ENCODE measurements at regions not wholly inside any gene's neighbourhood (a gene's known extent, or its start where the extent isn't known, plus 50 kb on each side); places are given as distances from the start of the nearest gene placed in this dataset.

GRCh38 chr4:176533159-176533558 is 213.4 kb downstream of the SPCS3 start:
- no peak for ATAC-seq (ENCODE audit: low FRiP score in 2 of 2)
- H3K9me3 ChIP-seq: no peaks in the 10 kb centered on the region
- no peaks in the 10 kb centered on the region for H3K36me3 ChIP-seq
- H3K27me3 ChIP-seq: no peaks in the 10 kb centered on the region
- TF ChIP-seq, protein P1, sequence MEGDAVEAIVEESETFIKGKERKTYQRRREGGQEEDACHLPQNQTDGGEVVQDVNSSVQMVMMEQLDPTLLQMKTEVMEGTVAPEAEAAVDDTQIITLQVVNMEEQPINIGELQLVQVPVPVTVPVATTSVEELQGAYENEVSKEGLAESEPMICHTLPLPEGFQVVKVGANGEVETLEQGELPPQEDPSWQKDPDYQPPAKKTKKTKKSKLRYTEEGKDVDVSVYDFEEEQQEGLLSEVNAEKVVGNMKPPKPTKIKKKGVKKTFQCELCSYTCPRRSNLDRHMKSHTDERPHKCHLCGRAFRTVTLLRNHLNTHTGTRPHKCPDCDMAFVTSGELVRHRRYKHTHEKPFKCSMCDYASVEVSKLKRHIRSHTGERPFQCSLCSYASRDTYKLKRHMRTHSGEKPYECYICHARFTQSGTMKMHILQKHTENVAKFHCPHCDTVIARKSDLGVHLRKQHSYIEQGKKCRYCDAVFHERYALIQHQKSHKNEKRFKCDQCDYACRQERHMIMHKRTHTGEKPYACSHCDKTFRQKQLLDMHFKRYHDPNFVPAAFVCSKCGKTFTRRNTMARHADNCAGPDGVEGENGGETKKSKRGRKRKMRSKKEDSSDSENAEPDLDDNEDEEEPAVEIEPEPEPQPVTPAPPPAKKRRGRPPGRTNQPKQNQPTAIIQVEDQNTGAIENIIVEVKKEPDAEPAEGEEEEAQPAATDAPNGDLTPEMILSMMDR (IDR thresholded peaks at IDR 0.05): no peak
- TF ChIP-seq EP300 (IDR thresholded peaks at IDR 0.05): no peak
- TF ChIP-seq POLR2A (IDR thresholded peaks at IDR 0.05): no peak
- no peak for TF ChIP-seq POLR2AphosphoS5 (IDR thresholded peaks at IDR 0.05)
- H3K4me3 ChIP-seq: no peak overlapping the region
- no peak overlapping the region for H3K27ac ChIP-seq
- DNase-seq: no peak
- H3K4me1 ChIP-seq: peaks cover 0 to 4% (median 0%) of the 10 kb centered on the region in 4 donors

DNA sequence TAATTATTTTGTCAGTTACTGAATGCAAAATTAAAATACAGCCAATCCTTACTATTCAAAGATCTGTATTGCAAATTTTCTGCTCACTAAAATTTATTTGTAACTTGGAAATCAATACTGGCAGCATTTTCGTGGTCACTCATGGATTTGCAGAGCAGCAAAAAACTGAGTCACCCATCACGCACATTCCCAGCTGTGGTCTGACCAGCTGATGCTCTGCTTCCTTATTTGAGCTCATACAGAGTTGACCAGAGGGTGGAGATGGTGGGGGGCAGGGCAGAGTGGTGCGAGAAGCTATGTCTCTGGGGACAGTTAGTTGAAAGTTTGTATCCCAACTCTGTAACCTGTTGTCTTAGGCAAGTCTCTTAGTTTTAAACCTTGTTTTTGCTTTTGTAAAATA is 214.8 kb downstream of the SPCS3 start:
- Histone ChIP-seq H3K36me3 (no peaks in the 10 kb centered on the region), H3K4me1 (no peaks in the 10 kb centered on the region), H3K9me3 (no peaks in the 10 kb centered on the region), H3K27me3 (no peaks in the 10 kb centered on the region), H3K4me3 (no peak overlapping the region), H3K27ac (no peak overlapping the region)
- no peak for TF ChIP-seq POLR2AphosphoS5 (IDR thresholded peaks at IDR 0.05)
- TF ChIP-seq EP300 (IDR thresholded peaks at IDR 0.05): no peak
- no peak for TF ChIP-seq POLR2A (IDR thresholded peaks at IDR 0.05)
- TF ChIP-seq, protein P1 (IDR thresholded peaks at IDR 0.05): no peak
- ATAC-seq (ENCODE audit: low FRiP score in 2 of 2) (no peak), DNase-seq (no peak)
- WGBS, 2 donors: 75 to 96% methylated on average over 3 of the region's 3 CpGs

DNA sequence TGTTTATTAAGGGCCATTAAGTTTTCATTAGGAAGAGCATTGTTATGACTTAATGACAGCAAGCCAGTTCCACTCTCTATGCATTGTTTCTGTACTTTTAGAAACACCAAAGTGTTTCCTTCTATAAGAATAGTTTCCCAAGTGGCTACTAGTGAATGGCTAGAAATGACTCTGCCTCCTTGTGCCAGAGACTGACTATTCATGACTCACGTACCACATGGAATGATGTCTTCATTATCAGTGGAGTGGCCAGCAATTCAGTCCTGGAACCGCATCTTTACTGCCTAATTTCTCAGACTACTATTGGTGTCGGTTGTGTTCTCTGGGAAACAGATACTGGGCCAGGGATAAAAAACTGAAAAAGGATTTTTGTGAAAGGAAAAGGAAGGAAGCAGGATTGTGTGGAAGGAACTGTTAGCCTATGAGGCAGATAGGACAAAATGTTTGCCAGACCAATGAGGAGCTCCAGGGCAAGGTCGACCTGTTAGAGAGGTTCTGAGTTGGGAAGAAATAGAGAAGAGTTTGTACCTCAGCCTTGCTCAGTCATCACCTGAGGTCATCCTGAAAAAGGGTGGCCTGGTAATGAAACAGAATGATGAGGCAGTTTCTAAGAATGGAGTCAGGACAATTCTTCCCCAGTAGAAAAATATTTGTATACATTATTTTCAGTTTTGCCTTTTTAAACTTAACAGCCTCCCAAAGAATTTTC is 218.6 kb downstream of the SPCS3 start:
- Histone ChIP-seq H3K27me3 (no peaks in the 10 kb centered on the region), H3K4me3 (no peak overlapping the region), H3K9me3 (no peaks in the 10 kb centered on the region), H3K4me1 (no peaks in the 10 kb centered on the region), H3K27ac (no peak overlapping the region), H3K36me3 (no peaks in the 10 kb centered on the region)
- no peak for TF ChIP-seq EP300 (IDR thresholded peaks at IDR 0.05)
- TF ChIP-seq POLR2AphosphoS5 (IDR thresholded peaks at IDR 0.05): no peak
- TF ChIP-seq, protein P1 (IDR thresholded peaks at IDR 0.05): no peak
- TF ChIP-seq POLR2A (IDR thresholded peaks at IDR 0.05): no peak
- WGBS, 2 donors: 82 to 86% methylated on average over 4 of the region's 4 CpGs
- DNase-seq (no peak), ATAC-seq (ENCODE audit: low FRiP score in 2 of 2) (peak in 1 of 2 donors; percentile 64)

DNA sequence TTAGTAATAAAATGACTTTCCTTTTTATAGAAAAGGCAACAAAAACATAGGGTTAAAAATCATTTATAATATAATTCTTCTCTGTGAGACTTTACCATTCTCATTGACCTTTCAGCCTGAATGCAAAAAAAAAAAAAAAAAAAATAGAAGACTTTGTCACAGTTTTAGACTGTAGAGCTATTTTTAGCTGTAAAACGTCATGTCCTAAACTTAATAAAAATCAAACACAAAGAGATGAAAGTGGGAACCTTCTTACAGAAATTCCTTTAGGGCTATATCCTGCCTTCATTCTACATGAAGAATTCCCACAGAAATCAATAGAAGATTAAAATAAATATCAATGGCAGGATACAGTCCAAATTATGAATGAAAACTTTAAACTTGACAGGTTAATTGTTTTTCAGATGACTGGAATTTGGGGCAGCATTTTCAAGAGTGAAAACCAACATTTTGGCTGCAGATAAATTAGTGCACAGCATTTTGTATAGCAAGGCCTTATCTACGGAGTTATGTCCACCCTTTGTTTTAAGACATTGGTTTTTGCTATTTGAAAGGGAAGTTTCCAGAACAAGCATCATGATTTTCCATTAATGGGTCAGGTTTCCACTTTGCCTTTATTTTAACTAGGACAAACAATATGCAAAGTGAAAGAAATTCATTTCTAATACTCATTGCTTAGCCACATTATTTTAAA is 219.5 kb downstream of the SPCS3 start:
- Histone ChIP-seq H3K36me3 (no peaks in the 10 kb centered on the region), H3K4me1 (no peaks in the 10 kb centered on the region), H3K27me3 (no peaks in the 10 kb centered on the region), H3K9me3 (no peaks in the 10 kb centered on the region), H3K4me3 (no peak overlapping the region), H3K27ac (no peak overlapping the region)
- DNase-seq (no peak), ATAC-seq (ENCODE audit: low FRiP score in 2 of 2) (no peak)
- TF ChIP-seq POLR2AphosphoS5 (IDR thresholded peaks at IDR 0.05): no peak
- TF ChIP-seq, protein P1 (IDR thresholded peaks at IDR 0.05): no peak
- TF ChIP-seq POLR2A (IDR thresholded peaks at IDR 0.05): no peak
- TF ChIP-seq EP300 (IDR thresholded peaks at IDR 0.05): no peak
- WGBS, 2 donors: 50 to 52% methylated on average over 2 of the region's 2 CpGs

- H3K4me3 ChIP-seq: no peak overlapping the region
- H3K36me3 ChIP-seq: no peaks in the 10 kb centered on the region
- no peak overlapping the region for H3K27ac ChIP-seq
- no peaks in the 10 kb centered on the region for H3K9me3 ChIP-seq
- no peak for TF ChIP-seq POLR2AphosphoS5 (IDR thresholded peaks at IDR 0.05)
- TF ChIP-seq, protein P1 (IDR thresholded peaks at IDR 0.05): no peak
- no peak for TF ChIP-seq POLR2A (IDR thresholded peaks at IDR 0.05)
- no peak for TF ChIP-seq EP300 (IDR thresholded peaks at IDR 0.05)
- H3K4me1 ChIP-seq: no peaks in the 10 kb centered on the region
- DNase-seq: no peak
- no peak for ATAC-seq (ENCODE audit: low FRiP score in 2 of 2)
- H3K27me3 ChIP-seq: no peaks in the 10 kb centered on the region
Observed at GRCh38 chr4:176539785-176540175, 220.0 kb downstream of the SPCS3 start.
